ENCODE measurements at regions not wholly inside any gene's neighbourhood (a gene's known extent, or its start where the extent isn't known, plus 50 kb on each side); places are given as distances from the start of the nearest gene placed in this dataset.

GRCh38 chr1:87820668-87821334 lies 492.1 kb downstream of the LMO4 start:
- no peak for TF ChIP-seq CTCF (IDR thresholded peaks at IDR 0.05)
- TF ChIP-seq POLR2A (IDR thresholded peaks at IDR 0.05) = no peak
